ENCODE measurements at regions not wholly inside any gene's neighbourhood (a gene's known extent, or its start where the extent isn't known, plus 50 kb on each side); places are given as distances from the start of the nearest gene placed in this dataset.
A peak's percentile ranks its signal among the peaks of the same experiment; 100 is the strongest.

- Histone ChIP-seq H3K4me3 (ENCODE audit: low read depth, low read length) (no peak overlapping the region), H3K9me3 (ENCODE audit: control insufficient read depth, low read length) (no peaks in the 10 kb centered on the region), H3K79me2 (no peaks in the 10 kb centered on the region), H3K4me2 (ENCODE audit: low read length) (no peak overlapping the region), H2AFZ (no peak overlapping the region), H3K27ac (no peak overlapping the region), H3K4me1 (no peaks in the 10 kb centered on the region), H3K36me3 (ENCODE audit: control insufficient read depth, insufficient read depth, low read length) (no peaks in the 10 kb centered on the region), H3K9ac (no peak overlapping the region), H3K27me3 (ENCODE audit: control insufficient read depth, insufficient read depth, low read length) (no peaks in the 10 kb centered on the region)
- TF ChIP-seq, protein P1, sequence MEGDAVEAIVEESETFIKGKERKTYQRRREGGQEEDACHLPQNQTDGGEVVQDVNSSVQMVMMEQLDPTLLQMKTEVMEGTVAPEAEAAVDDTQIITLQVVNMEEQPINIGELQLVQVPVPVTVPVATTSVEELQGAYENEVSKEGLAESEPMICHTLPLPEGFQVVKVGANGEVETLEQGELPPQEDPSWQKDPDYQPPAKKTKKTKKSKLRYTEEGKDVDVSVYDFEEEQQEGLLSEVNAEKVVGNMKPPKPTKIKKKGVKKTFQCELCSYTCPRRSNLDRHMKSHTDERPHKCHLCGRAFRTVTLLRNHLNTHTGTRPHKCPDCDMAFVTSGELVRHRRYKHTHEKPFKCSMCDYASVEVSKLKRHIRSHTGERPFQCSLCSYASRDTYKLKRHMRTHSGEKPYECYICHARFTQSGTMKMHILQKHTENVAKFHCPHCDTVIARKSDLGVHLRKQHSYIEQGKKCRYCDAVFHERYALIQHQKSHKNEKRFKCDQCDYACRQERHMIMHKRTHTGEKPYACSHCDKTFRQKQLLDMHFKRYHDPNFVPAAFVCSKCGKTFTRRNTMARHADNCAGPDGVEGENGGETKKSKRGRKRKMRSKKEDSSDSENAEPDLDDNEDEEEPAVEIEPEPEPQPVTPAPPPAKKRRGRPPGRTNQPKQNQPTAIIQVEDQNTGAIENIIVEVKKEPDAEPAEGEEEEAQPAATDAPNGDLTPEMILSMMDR (IDR thresholded peaks at IDR 0.05) = no peak
These were observed 284.4 kb upstream of the LDB2 start for GRCh38 chr4:17182888-17183287.

DNA sequence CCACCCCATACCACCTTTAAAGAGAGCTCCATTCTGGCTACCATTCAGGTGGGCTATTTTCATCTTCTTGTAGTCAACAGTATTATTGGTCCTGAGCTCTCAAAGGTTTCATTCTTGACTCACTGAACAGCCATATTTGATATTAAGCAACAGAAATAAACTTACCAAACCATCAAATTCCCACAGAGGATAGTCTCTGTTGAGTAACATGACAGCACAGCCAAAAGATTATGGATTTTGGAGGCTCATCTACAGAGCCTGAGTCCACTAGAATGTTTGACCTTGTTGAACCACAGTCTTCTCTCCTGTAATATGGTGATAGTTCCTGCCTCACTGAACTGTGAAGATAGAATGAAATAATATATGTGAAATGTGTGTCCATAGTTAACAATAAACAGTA is 276.3 kb upstream of the LDB2 start:
- Histone ChIP-seq H3K4me3 (ENCODE audit: low read depth, low read length) (no peak overlapping the region), H3K4me2 (ENCODE audit: low read length) (no peak overlapping the region), H3K9me3 (ENCODE audit: control insufficient read depth, low read length) (no peaks in the 10 kb centered on the region), H3K27ac (no peak overlapping the region), H3K9ac (no peak overlapping the region), H3K79me2 (no peaks in the 10 kb centered on the region), H3K27me3 (ENCODE audit: control insufficient read depth, insufficient read depth, low read length) (no peaks in the 10 kb centered on the region), H3K36me3 (ENCODE audit: control insufficient read depth, insufficient read depth, low read length) (no peaks in the 10 kb centered on the region), H3K4me1 (no peaks in the 10 kb centered on the region), H2AFZ (no peak overlapping the region)
- TF ChIP-seq, protein P1 (IDR thresholded peaks at IDR 0.05) = no peak

- no peak overlapping the region for H3K4me2 ChIP-seq (ENCODE audit: low read length)
- H3K27ac ChIP-seq = no peak overlapping the region
- no peaks in the 10 kb centered on the region for H3K27me3 ChIP-seq (ENCODE audit: control insufficient read depth, insufficient read depth, low read length)
- no peak overlapping the region for H2AFZ ChIP-seq
- no peak overlapping the region for H3K4me3 ChIP-seq (ENCODE audit: low read depth, low read length)
- no peaks in the 10 kb centered on the region for H3K79me2 ChIP-seq
- H3K9me3 ChIP-seq (ENCODE audit: control insufficient read depth, low read length) = no peaks in the 10 kb centered on the region
- no peaks in the 10 kb centered on the region for H3K36me3 ChIP-seq (ENCODE audit: control insufficient read depth, insufficient read depth, low read length)
- TF ChIP-seq, protein P1 (IDR thresholded peaks at IDR 0.05) = peak; percentile 20
- H3K4me1 ChIP-seq = no peaks in the 10 kb centered on the region
- H3K9ac ChIP-seq = no peak overlapping the region
These were observed 274.9 kb upstream of the LDB2 start for GRCh38 chr4:17173300-17173699.

DNA sequence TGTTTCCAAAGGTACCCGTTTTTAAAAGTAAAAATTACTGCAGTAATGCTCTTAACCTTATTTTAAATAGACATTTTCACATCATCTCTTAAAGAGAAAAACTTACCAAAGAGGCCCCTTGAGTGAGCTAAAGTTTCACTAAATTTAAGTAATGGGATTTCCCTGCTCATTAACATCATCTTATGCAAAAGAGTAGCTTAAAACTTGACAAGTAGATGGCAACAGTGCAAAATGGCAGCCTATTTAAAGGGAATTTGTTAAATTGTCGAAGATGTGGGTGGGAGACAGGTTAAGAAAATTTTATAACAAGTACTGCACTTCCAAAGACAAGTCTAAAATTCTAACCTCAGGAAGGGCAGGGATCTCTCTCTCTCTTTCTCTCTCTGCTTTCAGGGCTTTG is 271.7 kb upstream of the LDB2 start:
- Histone ChIP-seq H3K36me3 (ENCODE audit: control insufficient read depth, insufficient read depth, low read length) (no peaks in the 10 kb centered on the region), H3K27me3 (ENCODE audit: control insufficient read depth, insufficient read depth, low read length) (no peaks in the 10 kb centered on the region)
- TF ChIP-seq, protein P1 (IDR thresholded peaks at IDR 0.05) = no peak

DNA sequence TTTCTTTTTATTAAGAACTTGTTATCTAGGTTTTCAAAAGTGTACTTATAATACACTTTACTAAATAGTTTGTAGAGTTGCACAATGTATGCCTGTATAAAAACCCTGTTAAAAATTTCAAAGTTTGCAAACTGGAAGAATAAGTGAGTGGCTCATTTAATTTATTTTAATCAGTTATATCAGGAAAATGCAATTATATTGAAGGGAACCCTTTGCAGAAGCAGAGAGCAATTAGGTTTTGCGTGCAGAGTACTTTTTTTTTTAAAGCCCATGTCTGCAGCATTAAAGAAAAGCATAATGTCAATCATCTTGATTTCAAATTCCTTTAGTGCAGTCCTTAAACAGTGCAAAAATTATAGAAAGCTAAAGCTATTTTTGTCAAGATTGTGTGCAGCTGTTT is 271.3 kb upstream of the LDB2 start:
- Histone ChIP-seq H2AFZ (no peak overlapping the region), H3K9me3 (ENCODE audit: control insufficient read depth, low read length) (no peaks in the 10 kb centered on the region), H3K4me3 (ENCODE audit: low read depth, low read length) (no peak overlapping the region), H3K36me3 (ENCODE audit: control insufficient read depth, insufficient read depth, low read length) (no peaks in the 10 kb centered on the region), H3K9ac (no peak overlapping the region), H3K4me2 (ENCODE audit: low read length) (no peak overlapping the region), H3K27me3 (ENCODE audit: control insufficient read depth, insufficient read depth, low read length) (no peaks in the 10 kb centered on the region), H3K4me1 (no peaks in the 10 kb centered on the region), H3K79me2 (no peaks in the 10 kb centered on the region), H3K27ac (no peak overlapping the region)
- TF ChIP-seq, protein P1 (IDR thresholded peaks at IDR 0.05) = no peak

More for the DNA sequence above, 271.7 kb upstream of the LDB2 start:
- Histone ChIP-seq H3K4me3 (ENCODE audit: low read depth, low read length) (no peak overlapping the region), H3K9ac (no peak overlapping the region), H2AFZ (no peak overlapping the region), H3K27ac (no peak overlapping the region), H3K4me2 (ENCODE audit: low read length) (no peak overlapping the region), H3K9me3 (ENCODE audit: control insufficient read depth, low read length) (no peaks in the 10 kb centered on the region), H3K79me2 (no peaks in the 10 kb centered on the region), H3K4me1 (no peaks in the 10 kb centered on the region)
